GM12878 (cell line): ENCODE measurements at regions not wholly inside any gene's neighbourhood (a gene's known extent, or its start where the extent isn't known, plus 50 kb on each side); places are given as distances from the start of the nearest gene placed in this dataset.

Experiments used
- ATAC-seq: fragments of 200-7000 bp; cut with Tn5 transposase; 3 replicates; pipeline ENCODE4 v1.9.1; 2020; ENCODE audit warnings: mild to moderate bottlenecking, moderate library complexity
- BruUV-seq: library from RNA; stranded (reverse); fragments of 400-500 nt; replicated peaks from 2 replicates; lab custom pipeline; 2021; lab: Mats Ljungman, UMichigan
- CTCF ChIA-PET: fragments of 300-600 bp; sonication (Branson Sonifier 250); formaldehyde crosslinking; extraction: SDS; loops from one replicate; lab custom pipeline; 2021; ENCODE audit warnings: inconsistent platforms; lab: Yijun Ruan, JAX
- POLR2A ChIA-PET: fragments of 350-600 bp; formaldehyde crosslinking; extraction: SDS; loops from one replicate; lab custom pipeline; 2021; ENCODE audit warnings: inconsistent platforms; lab: Charles Lee
- RAD21 ChIA-PET: fragments of 300-600 bp; sonication (Branson Sonifier 250); formaldehyde crosslinking; loops from one replicate; lab custom pipeline; 2023; ENCODE audit warnings: antibody characterized with exemption; ENCODE audit not compliant: unreplicated experiment; lab: Charles Lee
- SMC1A ChIA-PET: fragments of 300-600 bp; sonication (Branson Sonifier 250); formaldehyde crosslinking; loops from one replicate; lab custom pipeline; 2023; ENCODE audit not compliant: unreplicated experiment, uncharacterized antibody; lab: Charles Lee
- DNase-seq: peaks from one replicate; pipeline ENCODE4 v3.0.0-alpha.2; 2011; ENCODE audit warnings: low read depth, low spot score
- FAIRE-seq: peaks from 3 replicates; lab custom pipeline; 2011; peaks lifted over from hg19 to GRCh38; lab: Jason Lieb, UNC
- H2AFZ ChIP-seq: 2 replicates; pipeline ENCODE4 v1.6.0; 2011; ENCODE audit warnings: low read depth, low read length, control low read depth; ENCODE audit not compliant: control insufficient read depth
- H3K27ac ChIP-seq: 2 replicates; pipeline ENCODE4 v1.5.1; 2011; ENCODE audit warnings: control low read depth; ENCODE audit not compliant: control insufficient read depth, insufficient read depth
- H3K27me3 ChIP-seq, 2 experiments: replicated peaks in 1 of 2; 2 replicates each; pipeline versions ENCODE4 v1.6.0 to v1.6.1; 2011; ENCODE audit warnings: low read length in 1 of 2; ENCODE audit not compliant: control insufficient read depth in 2 of 2, insufficient read depth in 2 of 2
- H3K36me3 ChIP-seq, 2 experiments: 2 replicates each; pipeline ENCODE4 v1.5.1; 2011; ENCODE audit warnings: low read length in 1 of 2; ENCODE audit not compliant: control insufficient read depth in 2 of 2, insufficient read depth in 2 of 2
- H3K4me1 ChIP-seq: 2 replicates; pipeline ENCODE4 v1.6.1; 2011; ENCODE audit warnings: mild to moderate bottlenecking, low read length, moderate library complexity, mixed read lengths; ENCODE audit not compliant: control insufficient read depth, insufficient read depth
- H3K4me2 ChIP-seq: 2 replicates; pipeline ENCODE4 v1.6.0; 2011; ENCODE audit warnings: control low read depth; ENCODE audit not compliant: control insufficient read depth, insufficient read depth
- H3K4me3 ChIP-seq: fragments of 200-600 bp; sonication (generic); 2 replicates; pipeline ENCODE4 v1.5.1; 2016
- H3K79me2 ChIP-seq: 2 replicates; pipeline ENCODE4 v1.6.0; 2011; ENCODE audit warnings: low read length; ENCODE audit not compliant: control insufficient read depth, insufficient read depth
- H3K9ac ChIP-seq: 2 replicates; pipeline ENCODE4 v1.8.0; 2011; ENCODE audit warnings: low read length, control low read depth, mixed read lengths; ENCODE audit not compliant: control insufficient read depth, insufficient read depth
- H3K9me3 ChIP-seq: replicated peaks from 3 replicates; pipeline ENCODE4 v1.5.1; 2011; ENCODE audit warnings: mild to moderate bottlenecking, low read length; ENCODE audit not compliant: control insufficient read depth, insufficient read depth
- H4K20me1 ChIP-seq: 2 replicates; pipeline ENCODE4 v1.6.0; 2011; ENCODE audit not compliant: control insufficient read depth, insufficient read depth
- CBX5 ChIP-seq: sonication (generic); IDR thresholded peaks from 2 replicates; pipeline ENCODE4 v1.6.1; 2016; ENCODE audit warnings: low read depth, moderate library complexity, mild to moderate bottlenecking, inconsistent platforms
- CREM ChIP-seq: IDR thresholded peaks from 2 replicates; pipeline ENCODE4 v1.6.1; 2014; ENCODE audit warnings: antibody characterized with exemption, low read depth
- IRF4 ChIP-seq: IDR thresholded peaks from 2 replicates; pipeline ENCODE4 v1.6.1; 2011; ENCODE audit warnings: low read depth, low read length
- JUNB ChIP-seq: IDR thresholded peaks from 2 replicates; pipeline ENCODE4 v1.6.1; 2016; ENCODE audit warnings: antibody characterized with exemption, mild to moderate bottlenecking
- NBN ChIP-seq: fragments of 450-650 bp; IDR thresholded peaks from 2 replicates; pipeline ENCODE4 v1.6.1; 2016
- NFIC ChIP-seq: IDR thresholded peaks from 2 replicates; pipeline ENCODE4 v1.6.1; 2012; ENCODE audit warnings: low read depth, mild to moderate bottlenecking, inconsistent platforms, low read length, moderate library complexity
- POLR2AphosphoS5 ChIP-seq: IDR thresholded peaks from 2 replicates; pipeline ENCODE4 v1.6.1; 2011; ENCODE audit warnings: mild to moderate bottlenecking, low read length, inconsistent platforms
- RUNX3 ChIP-seq: IDR thresholded peaks from 2 replicates; pipeline ENCODE4 v1.6.1; 2012; ENCODE audit warnings: low read length, inconsistent platforms
- WRNIP1 ChIP-seq: IDR thresholded peaks from 2 replicates; pipeline ENCODE4 v1.6.1; 2011; ENCODE audit warnings: low read depth, low read length, improper control_type of control experiment, borderline replicate concordance
- WGBS: methylation state at CpG from one replicate; pipeline ENCODE4 v1.1.6; 2016; ENCODE audit warnings: low lambda C conversion rate; ENCODE audit not compliant: insufficient replicate concordance, insufficient coverage; ENCODE audit errors: missing lambda C conversion rate; 5-methylcytosine and 5-hydroxymethylcytosine counted together
- in situ Hi-C: fragments of 300-500 bp; cut with MboI; formaldehyde crosslinking; loops from 9 replicates; pipeline ENCODE4 v1.14.3; 2018; ENCODE audit warnings: mixed read lengths
- intact Hi-C: fragments of 100-400 bp; cut with micrococcal nuclease; formaldehyde crosslinking; loops from one replicate; pipeline ENCODE4 v1.14.2; 2022; ENCODE audit not compliant: unreplicated experiment
- TF ChIP-seq, protein P1 (sequence below): IDR thresholded peaks from 2 replicates; pipeline ENCODE4 v1.6.1; 2012; ENCODE audit warnings: low read length, inconsistent platforms
- TF ChIP-seq, protein P2 (sequence below): fragments of 450-650 bp; IDR thresholded peaks from 2 replicates; pipeline ENCODE4 v1.6.1; 2016; ENCODE audit warnings: mild to moderate bottlenecking
- TF ChIP-seq, protein P3 (sequence below): fragments of 450-650 bp; IDR thresholded peaks from 2 replicates; pipeline ENCODE4 v1.6.1; 2017; ENCODE audit warnings: mild to moderate bottlenecking, low read depth, inconsistent platforms; ENCODE audit not compliant: poor library complexity, severe bottlenecking

DNA sequence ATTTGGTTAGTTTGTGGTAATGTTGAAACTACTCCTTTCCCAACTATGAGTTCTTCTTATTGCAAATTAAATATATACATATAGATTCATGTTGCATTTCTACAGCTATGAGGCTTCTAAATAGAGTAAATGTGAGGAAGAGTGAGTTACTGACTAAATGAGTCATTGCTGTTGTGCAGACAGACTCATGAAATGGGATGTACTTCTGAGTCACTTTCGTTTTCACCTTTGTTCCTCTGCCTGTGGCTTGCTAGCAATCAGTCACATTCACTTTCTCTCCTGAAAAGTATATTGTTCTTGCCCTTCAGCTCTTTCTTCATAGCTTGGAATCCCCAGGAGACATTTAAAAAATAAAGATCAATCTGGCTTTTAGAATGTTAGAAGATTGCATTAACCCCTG, 295.5 kb upstream of the SMC2 start:
- no peaks in the 10 kb centered on the region for H3K36me3 ChIP-seq
- H3K79me2 ChIP-seq: no peaks in the 10 kb centered on the region
- intact Hi-C loops: no loop called here
- FAIRE-seq: peak; percentile 52
- BruUV-seq: no TSS peak
- H3K9me3 ChIP-seq: no peaks in the 10 kb centered on the region
- TF ChIP-seq RUNX3 (peak; percentile 66), IRF4 (peak; percentile 79; the same call in 1 of the 2 replicates), CREM (0 out of 2 replicates have a peak, but pooled peaks have one; percentile 26), CBX5 (0 out of 2 replicates have a peak, but pooled peaks have one; percentile 48), POLR2AphosphoS5 (no peak), NBN (no peak), JUNB (peak; percentile 85), WRNIP1 (no peak), NFIC (peak; percentile 54; the same call in 1 of the 2 replicates)
- TF ChIP-seq, protein P1, sequence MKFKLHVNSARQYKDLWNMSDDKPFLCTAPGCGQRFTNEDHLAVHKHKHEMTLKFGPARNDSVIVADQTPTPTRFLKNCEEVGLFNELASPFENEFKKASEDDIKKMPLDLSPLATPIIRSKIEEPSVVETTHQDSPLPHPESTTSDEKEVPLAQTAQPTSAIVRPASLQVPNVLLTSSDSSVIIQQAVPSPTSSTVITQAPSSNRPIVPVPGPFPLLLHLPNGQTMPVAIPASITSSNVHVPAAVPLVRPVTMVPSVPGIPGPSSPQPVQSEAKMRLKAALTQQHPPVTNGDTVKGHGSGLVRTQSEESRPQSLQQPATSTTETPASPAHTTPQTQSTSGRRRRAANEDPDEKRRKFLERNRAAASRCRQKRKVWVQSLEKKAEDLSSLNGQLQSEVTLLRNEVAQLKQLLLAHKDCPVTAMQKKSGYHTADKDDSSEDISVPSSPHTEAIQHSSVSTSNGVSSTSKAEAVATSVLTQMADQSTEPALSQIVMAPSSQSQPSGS: peak; percentile 55
- TF ChIP-seq, protein P2, sequence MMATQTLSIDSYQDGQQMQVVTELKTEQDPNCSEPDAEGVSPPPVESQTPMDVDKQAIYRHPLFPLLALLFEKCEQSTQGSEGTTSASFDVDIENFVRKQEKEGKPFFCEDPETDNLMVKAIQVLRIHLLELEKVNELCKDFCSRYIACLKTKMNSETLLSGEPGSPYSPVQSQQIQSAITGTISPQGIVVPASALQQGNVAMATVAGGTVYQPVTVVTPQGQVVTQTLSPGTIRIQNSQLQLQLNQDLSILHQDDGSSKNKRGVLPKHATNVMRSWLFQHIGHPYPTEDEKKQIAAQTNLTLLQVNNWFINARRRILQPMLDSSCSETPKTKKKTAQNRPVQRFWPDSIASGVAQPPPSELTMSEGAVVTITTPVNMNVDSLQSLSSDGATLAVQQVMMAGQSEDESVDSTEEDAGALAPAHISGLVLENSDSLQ: peak; percentile 52; the same call in 1 of the 2 replicates
- TF ChIP-seq, protein P3, sequence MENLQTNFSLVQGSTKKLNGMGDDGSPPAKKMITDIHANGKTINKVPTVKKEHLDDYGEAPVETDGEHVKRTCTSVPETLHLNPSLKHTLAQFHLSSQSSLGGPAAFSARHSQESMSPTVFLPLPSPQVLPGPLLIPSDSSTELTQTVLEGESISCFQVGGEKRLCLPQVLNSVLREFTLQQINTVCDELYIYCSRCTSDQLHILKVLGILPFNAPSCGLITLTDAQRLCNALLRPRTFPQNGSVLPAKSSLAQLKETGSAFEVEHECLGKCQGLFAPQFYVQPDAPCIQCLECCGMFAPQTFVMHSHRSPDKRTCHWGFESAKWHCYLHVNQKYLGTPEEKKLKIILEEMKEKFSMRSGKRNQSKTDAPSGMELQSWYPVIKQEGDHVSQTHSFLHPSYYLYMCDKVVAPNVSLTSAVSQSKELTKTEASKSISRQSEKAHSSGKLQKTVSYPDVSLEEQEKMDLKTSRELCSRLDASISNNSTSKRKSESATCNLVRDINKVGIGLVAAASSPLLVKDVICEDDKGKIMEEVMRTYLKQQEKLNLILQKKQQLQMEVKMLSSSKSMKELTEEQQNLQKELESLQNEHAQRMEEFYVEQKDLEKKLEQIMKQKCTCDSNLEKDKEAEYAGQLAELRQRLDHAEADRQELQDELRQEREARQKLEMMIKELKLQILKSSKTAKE: no peak
- TF ChIP-seq, all 136 proteins: peak for 8
- Histone ChIP-seq H3K4me3 (no peak overlapping the region), H3K27ac (no peak overlapping the region), H3K9ac (no peak overlapping the region), H2AFZ (peak overlapping the region; percentile 44; the same call in 1 of the 2 replicates), H3K27me3 (no peaks in the 10 kb centered on the region), H4K20me1 (no peaks in the 10 kb centered on the region), H3K4me2 (peak overlapping the region; percentile 49; the same call in 1 of the 2 replicates), H3K4me1 (no peaks in the 10 kb centered on the region)
- WGBS: 0% methylated on average over 1 of the region's 1 CpG
- ChIA-PET POLR2A (no interaction called here), RAD21 (interaction anchor here (2.4 kb wide), 1 partner anchor 9 kb away, joined by 6 read pairs; no protein-coding TSS in a partner anchor), SMC1A (interaction anchor here (1.0 to 1.3 kb wide), 3 partner anchors 13 to 296 kb away, joined by 3 to 4 read pairs (median 3); partner anchors contain the start of gene SMC2), CTCF (interaction anchor here (2.4 kb wide), 1 partner anchor 9 kb away, joined by 8 read pairs; no protein-coding TSS in a partner anchor)
- DNase-seq (peak; percentile 37), ATAC-seq (peak; percentile 92)
- in situ Hi-C loops: no loop called here
